Germinal center (tissue), 1 donor: ENCODE measurements at regions not wholly inside any gene's neighbourhood (a gene's known extent, or its start where the extent isn't known, plus 50 kb on each side); places are given as distances from the start of the nearest gene placed in this dataset.
"Not testable (repeated sequence)": the region's sequence is repeated elsewhere in the genome, so short reads cannot be mapped to it uniquely, and the experiment has no call there.

ENCODE experiments used
- DNase-seq: peaks from one replicate; pipeline ENCODE4 v3.0.0; 2012; ENCODE audit warnings: mixed read lengths, low spot score

GRCh38 chr4:174069848-174070330 is 213.6 kb downstream of the FBXO8 start:
- no peak for DNase-seq

GRCh38 chr4:174066611-174067205 is 216.8 kb downstream of the FBXO8 start:
- no peak for DNase-seq

GRCh38 chr4:174062831-174063230 is 220.6 kb downstream of the FBXO8 start:
- DNase-seq = no peak

GRCh38 chr4:174061026-174061425 is 222.4 kb downstream of the FBXO8 start:
- DNase-seq = no peak

GRCh38 chr4:174058846-174059245 is 224.6 kb downstream of the FBXO8 start:
- DNase-seq = no peak

GRCh38 chr4:174056959-174057358 is 226.5 kb downstream of the FBXO8 start:
- DNase-seq = no peak

GRCh38 chr4:174055344-174055743 is 228.1 kb downstream of the FBXO8 start:
- no peak for DNase-seq

- DNase-seq = no peak
These were observed 229.6 kb downstream of the FBXO8 start for GRCh38 chr4:174053895-174054294.

- DNase-seq = no peak
These were observed 236.1 kb downstream of the FBXO8 start for GRCh38 chr4:174047363-174047762.

GRCh38 chr4:174045829-174046228 is 237.6 kb downstream of the FBXO8 start:
- DNase-seq = not testable (repeated sequence)

GRCh38 chr4:174045381-174045780 is 238.1 kb downstream of the FBXO8 start:
- DNase-seq = no peak

- DNase-seq = no peak
These were observed 241.8 kb downstream of the FBXO8 start for GRCh38 chr4:174041555-174042105.

GRCh38 chr4:174040287-174040686 is 243.2 kb downstream of the FBXO8 start:
- DNase-seq = no peak

GRCh38 chr4:174038481-174038880 is 245.0 kb downstream of the FBXO8 start:
- DNase-seq = no peak

GRCh38 chr4:174037631-174038030 is 245.8 kb downstream of the FBXO8 start:
- DNase-seq = no peak

- DNase-seq = no peak
These were observed 246.4 kb downstream of the FBXO8 start for GRCh38 chr4:174037049-174037448.

- DNase-seq = no peak
These were observed 246.9 kb downstream of the FBXO8 start for GRCh38 chr4:174036576-174036975.

GRCh38 chr4:174036111-174036510 is 247.4 kb downstream of the FBXO8 start:
- DNase-seq = no peak

- DNase-seq = no peak
These were observed 259.8 kb downstream of the FBXO8 start for GRCh38 chr4:174023641-174024040.

GRCh38 chr4:174018236-174018635 is 265.2 kb downstream of the FBXO8 start:
- no peak for DNase-seq

GRCh38 chr4:174016251-174016650 is 267.2 kb downstream of the FBXO8 start:
- DNase-seq = no peak

- no peak for DNase-seq
These were observed 270.6 kb downstream of the FBXO8 start for GRCh38 chr4:174012886-174013259.

GRCh38 chr4:174012135-174012885 is 271.2 kb downstream of the FBXO8 start:
- DNase-seq = no peak
